LNCAP (cell line): ENCODE measurements at regions not wholly inside any gene's neighbourhood (a gene's known extent, or its start where the extent isn't known, plus 50 kb on each side); places are given as distances from the start of the nearest gene placed in this dataset.

ENCODE experiments used
- TF ChIP-seq, protein P1 (sequence below): fragments of 450-650 bp; IDR thresholded peaks from 2 replicates; pipeline ENCODE4 v1.5.1; 2017; ENCODE audit warnings: mild to moderate bottlenecking

DNA sequence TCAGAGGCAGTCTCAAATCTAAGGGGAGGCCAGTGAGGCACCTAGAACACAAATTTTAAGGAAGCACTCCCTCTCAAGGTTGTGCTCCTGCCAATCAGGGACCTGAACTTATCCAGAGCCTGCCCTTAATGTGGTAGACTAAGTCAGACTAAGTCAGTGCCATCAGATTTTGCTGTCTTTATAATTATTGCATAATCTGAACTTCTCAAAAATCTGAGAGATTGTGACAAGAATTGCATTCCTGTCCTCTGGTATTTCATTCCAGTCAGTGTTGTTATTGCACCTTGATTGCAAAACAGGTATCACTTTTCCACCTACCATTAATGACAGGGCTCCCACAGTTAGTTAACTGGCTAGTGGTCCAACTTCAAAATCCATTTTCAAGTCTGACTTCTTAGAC is 197.1 kb upstream of the HCN1 start:
- TF ChIP-seq, protein P1, sequence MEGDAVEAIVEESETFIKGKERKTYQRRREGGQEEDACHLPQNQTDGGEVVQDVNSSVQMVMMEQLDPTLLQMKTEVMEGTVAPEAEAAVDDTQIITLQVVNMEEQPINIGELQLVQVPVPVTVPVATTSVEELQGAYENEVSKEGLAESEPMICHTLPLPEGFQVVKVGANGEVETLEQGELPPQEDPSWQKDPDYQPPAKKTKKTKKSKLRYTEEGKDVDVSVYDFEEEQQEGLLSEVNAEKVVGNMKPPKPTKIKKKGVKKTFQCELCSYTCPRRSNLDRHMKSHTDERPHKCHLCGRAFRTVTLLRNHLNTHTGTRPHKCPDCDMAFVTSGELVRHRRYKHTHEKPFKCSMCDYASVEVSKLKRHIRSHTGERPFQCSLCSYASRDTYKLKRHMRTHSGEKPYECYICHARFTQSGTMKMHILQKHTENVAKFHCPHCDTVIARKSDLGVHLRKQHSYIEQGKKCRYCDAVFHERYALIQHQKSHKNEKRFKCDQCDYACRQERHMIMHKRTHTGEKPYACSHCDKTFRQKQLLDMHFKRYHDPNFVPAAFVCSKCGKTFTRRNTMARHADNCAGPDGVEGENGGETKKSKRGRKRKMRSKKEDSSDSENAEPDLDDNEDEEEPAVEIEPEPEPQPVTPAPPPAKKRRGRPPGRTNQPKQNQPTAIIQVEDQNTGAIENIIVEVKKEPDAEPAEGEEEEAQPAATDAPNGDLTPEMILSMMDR, result no peak

DNA sequence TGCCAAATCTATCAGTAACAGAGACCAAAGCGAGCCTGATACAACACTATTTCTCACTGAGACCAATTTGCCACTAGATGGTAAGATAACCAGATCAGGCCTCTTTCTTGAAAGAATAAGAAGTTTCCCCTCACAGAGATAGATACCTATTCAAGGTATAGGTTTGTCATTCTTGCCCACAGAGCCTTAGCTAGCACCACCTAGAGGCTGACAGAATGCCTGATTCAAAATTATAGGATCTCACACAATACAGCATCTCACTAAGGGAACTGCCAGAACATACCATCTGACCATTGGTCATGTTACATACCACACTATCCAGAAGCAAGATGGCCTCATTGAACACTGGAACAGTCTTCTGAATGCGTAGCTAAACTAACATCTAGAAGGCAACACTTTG is 166.6 kb upstream of the HCN1 start:
- TF ChIP-seq, protein P1, result no peak

DNA sequence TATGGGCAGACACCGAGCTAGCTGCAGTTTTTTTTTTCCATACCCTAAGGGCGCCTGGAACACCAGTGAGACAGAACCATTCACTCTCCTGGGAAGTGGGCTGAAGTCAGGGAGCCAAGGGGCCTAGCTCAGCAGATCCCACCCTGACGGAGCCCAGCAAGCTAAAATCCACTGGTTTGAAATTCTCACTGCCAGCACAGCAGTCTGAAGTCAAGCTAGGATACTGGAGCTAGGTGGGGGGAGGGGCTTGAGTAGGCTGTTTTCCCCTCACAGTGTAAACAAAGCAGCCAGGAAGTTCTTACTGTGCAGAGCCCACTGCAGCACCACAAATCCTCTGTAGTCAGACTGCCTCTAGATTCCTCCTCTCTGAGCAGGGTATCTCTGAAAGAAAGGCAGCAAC is 151.7 kb upstream of the HCN1 start:
- TF ChIP-seq, protein P1, result no peak

DNA sequence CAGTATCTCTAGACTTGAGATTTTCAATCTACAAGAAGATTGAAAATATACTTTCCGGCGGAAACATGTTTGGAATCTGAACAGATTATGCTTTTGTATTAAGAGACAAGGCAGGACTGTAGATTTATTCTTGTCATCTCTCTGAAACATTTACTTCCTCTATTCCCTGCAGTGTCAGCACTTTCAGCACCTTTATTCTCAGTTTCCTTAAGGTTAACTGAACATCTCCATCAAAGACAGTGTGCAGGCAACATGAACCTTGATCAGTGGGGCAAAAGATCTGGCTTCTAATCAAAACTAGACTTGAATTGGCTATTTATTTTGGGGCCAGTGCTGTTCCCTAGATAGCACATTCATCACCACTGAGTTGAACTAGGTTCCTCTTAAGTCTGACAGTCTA is 129.9 kb upstream of the HCN1 start:
- TF ChIP-seq, protein P1, result no peak

DNA sequence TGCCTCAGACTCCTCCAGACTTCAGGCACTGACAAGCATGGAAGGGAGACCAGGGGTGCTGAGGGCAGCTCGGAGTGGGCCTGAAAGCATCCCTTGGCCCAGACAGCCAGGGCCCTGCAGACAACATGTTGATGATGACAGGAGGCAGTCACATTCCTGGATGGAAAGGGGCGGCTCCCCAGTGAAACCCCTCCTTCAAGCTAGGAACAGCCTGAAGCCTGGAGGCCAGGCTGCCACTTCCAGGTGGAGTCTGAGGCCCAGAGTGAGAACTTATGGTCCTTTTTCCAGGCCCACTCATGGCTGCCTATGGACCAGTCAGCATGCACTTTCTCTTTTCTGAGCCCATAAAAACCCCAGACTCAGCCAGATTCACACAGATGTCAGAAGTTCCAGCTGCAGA is 104.2 kb upstream of the HCN1 start:
- TF ChIP-seq, protein P1, result no peak

DNA sequence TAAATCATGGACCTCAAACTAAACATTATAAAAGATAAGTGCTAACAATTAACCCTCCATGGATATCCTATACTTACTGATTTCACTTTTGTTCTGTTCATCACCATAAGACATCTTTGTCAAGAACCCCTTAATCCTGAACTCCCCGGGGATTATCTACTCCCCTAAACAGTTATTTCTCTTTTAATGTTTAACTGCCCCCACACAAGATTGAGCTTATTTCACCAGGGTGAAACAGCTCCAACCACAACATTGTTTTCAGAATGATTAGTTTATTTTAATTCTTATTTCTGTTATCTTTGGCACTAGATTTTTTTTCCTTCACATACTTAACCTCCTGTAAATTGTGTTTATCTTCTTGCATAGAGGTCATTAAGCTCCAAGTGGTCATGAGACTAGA is 103.2 kb upstream of the HCN1 start:
- TF ChIP-seq, protein P1, result no peak

DNA sequence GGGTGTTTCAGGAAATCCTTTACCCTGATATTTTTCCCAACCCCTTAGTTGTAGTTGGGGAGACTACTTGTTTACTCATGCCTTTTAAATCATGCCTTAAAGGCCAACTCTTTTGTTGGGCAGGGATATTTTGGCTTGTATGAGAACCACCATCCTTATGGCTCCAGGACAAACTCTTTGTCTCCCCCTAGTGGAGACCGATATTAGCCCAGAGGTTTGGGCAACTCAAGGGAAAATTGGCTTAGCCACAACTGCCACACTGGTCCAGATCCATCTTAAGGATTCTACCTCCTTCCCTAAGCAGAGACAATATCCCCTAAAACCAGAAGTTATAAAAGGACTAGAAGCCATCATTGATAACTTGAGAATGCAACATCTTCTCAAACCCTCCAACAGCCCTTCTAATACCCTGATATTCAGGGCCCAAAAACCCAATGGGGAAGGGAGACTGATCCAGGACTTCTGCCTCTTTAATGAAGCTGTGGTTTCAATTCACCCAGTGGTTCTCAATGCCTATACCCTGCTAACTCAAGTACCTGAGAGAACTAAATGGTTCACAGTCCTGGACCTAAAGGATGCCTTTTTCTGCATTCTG is 100.9 kb upstream of the HCN1 start:
- TF ChIP-seq, protein P1, result peak; percentile 41

DNA sequence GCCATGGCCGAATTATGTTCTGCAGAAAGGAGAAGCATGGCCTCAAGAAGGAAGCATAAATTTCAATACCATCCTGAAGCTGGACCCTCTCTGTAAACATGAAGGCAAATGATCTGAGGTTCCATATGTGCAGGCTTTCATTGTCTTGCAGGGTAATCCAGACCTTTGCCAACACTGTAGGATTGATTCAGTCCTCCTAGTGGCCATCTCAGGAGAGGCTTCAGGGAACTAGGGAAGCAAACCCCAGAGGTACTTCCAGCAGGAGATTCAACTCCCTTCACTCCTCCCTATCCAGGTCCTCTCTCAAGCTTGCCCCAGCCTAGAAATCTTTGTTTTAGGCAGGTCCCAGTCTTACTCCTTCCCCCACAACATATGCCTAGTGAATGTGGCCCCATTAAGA is 99.3 kb upstream of the HCN1 start:
- TF ChIP-seq, protein P1, result no peak
